Esophagus mucosa (tissue), 1 donor: ENCODE measurements at regions not wholly inside any gene's neighbourhood (a gene's known extent, or its start where the extent isn't known, plus 50 kb on each side); places are given as distances from the start of the nearest gene placed in this dataset.
"Not testable (repeated sequence)": the region's sequence is repeated elsewhere in the genome, so short reads cannot be mapped to it uniquely, and the experiment has no call there.

Experiments
- ATAC-seq: fragments of 200-7000 bp; cut with Tn5 transposase; one replicate; pipeline ENCODE4 v1.9.1; 2020
- donor health status: DM: yes; HTN: yes; CAD: no.

DNA sequence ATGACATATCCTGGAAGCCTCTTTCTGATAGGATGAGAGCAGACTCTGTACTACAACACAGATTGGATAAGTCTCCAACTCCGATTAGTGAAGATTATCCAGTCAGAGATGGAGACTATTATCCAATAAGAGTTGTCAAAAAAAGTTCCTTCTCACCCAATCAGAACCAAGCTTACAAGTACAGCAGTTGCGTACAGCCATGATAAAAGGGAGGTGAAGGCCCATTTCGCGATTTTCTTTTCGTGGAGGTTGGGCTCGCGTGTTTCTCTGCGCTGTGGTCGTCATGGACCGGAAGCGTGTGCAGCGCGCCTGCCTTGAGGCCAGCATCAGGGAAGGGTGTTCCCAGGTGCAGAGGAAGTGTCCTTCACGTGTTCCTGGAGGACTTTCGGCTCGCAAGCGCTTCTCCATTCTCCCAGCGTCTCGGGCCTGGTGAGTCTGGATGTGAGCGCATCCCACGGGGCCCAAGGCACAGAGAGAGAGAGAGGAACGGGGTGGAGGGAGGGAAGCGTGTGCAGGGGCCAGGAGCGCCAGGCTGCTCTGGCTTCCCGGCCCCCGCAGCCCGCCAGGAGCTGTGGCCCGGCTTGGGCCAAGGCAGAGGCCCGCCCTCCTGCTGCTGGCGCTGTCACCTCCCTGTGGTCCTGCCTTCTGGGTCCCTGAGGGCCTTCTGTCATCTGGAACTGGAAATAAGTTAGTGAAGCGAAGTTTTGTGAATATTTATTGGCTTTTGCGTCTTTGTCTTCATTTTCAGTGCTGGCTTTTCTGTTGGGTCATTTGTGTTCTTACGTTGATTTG is 53.9 kb downstream of the CDRT15L2 start:
- not testable (repeated sequence) for ATAC-seq

DNA sequence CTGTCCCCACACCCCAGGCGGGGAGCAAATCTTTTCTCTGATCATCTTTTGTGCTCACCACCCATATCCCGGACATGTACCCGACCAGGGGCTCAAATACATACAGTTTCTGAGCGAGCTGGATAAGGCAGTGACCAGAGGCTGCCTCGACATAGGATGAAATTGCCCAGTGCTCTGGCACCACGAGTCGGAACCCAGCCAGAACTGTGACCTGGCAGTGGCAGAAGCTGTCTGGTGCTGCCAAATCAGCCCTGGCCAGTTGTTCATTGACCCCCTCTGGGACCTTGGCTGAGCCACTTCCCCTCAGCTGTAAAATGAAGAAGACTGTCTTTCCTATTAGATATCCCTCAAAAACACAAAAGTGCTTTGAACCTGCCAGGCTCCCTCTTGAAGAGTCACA is 60.6 kb downstream of the CDRT15L2 start:
- ATAC-seq: not testable (repeated sequence)

DNA sequence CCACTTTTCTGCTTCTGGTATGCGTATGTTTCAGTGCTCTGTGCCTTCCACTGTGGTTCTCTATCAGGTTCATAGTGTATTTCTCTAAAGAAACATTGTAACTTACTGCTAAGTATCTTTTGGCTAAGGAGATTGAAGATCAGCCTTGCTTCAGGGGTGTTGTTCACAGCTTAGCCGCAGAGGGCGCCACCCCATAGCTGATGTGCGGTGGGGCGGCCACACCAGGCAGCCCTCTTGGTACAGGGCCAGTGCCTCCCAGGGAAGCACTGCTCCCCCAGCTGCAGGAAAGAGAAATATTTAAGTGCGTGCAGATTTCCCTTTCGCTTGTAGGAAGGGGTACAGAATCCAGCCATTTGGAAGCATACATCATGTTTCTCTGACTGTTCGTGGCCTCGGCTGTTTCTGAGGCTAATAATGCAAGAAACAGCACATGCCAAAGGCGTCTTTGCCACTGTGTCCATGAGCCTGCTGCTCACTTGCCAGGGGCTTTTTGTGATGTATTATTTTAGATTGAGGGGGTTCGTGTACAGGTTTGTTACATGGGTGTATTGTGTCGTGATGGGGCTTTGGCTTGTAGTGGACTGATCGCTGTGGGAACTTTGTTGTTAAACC is 67.2 kb downstream of the CDRT15L2 start:
- peak; percentile 82 for ATAC-seq

DNA sequence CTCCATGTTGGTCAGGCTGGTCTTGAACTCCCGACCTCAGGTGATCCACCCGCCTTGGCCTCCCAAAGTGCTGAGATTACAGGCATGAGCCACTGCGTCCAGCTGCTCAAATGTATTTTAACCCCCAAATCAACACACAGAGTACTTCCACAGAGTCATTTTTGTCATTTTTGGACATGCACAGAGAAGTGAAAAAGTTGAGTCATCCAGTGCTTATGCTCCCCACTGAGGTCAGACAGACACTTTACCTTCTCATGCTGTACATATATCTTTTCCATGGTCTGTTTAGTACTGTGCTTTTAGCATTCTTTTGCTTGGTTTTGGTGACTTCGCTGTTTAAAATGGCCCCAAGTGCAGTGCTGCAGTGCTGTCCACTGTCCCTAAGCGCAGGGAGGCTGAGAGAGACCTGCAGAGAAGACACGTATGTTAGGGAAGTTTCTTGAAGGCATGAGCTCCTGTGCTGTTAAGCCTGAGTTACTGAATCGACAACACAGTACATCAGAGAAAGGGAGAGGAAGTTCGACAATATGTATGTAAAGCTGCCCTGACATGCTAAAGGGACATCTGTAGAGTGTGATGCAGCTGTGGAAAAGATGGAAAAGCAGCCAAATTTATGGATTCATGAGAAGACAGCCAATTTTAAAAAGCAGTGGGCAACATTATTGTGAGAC is 69.7 kb downstream of the CDRT15L2 start:
- not testable (repeated sequence) for ATAC-seq

DNA sequence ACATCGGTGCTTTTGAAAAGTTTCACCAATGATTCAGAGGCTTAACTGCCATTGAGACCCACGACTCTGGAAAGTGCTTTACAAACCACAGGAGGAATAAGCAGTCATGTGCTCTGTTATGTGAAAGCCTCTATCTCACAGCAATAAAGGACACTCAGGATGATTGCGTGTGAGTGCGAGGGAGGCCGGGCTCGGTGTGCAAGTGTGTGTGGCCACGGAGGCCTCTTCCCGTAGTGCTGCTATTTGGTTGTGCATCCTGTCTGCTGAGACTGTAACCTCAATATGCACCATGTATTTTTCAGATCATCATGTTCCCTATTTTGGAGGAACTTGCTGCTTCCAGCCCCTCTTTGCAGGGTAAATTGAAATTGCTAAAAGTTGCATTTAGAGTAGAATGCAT is 71.5 kb downstream of the CDRT15L2 start:
- ATAC-seq: not testable (repeated sequence)

DNA sequence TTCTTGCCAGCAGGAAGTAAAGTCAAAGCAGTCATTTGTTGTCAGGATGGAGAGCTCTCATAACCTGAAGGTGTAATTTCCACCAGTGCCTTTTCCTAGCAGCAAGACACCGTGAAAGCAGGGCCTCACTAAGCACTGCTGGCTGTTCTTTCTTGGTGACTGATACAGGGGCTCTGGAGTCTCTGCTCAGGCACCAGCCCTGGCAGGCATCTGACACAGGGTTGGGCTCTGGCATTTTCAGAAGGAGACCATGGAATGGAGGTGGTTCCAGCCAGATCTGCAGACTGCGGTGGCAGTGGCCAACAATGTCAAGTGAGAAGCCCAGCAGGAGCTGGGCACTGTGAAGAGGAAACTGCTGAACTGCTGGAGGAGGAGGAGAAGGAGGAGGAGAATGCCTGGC is 72.2 kb downstream of the CDRT15L2 start:
- ATAC-seq: not testable (repeated sequence)

DNA sequence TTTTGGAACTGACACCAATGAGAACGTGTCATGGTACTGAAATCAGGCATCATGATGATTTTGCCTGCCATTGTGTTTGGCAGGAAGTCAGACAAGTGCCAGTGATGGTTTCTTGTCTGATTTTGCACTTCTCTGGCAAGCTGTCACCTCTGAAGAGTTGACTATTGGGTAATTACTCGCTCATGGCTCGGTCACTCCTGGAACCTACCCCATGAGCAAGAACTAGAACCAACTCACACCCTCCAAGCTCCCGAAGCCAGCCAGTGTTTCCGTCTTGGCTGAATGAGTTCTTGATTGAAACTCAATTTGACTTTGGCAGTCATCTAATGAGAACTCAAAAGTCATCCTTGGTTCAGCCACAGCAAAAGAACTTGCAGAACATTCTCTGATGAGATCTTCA is 73.9 kb downstream of the CDRT15L2 start:
- ATAC-seq: not testable (repeated sequence)

DNA sequence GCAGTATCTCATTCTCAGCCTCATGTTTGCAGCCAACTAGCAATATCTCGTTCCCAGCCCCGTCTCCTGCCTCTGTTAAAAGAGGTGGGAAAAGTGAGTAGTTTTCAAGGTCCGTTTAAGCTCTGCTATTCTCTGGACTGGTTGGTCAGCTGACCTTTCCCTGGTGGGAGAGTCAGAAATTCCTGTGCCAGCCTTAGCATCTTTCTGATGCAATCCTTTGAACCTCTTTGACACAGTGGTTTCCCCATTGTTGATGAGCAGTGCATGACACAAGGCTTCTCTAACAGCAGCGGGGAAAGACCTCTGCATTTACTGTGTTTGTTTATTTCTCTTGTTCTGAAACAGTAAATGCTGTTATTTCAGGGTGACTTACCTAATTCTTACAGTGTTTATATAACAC is 74.6 kb downstream of the CDRT15L2 start:
- ATAC-seq: not testable (repeated sequence)

DNA sequence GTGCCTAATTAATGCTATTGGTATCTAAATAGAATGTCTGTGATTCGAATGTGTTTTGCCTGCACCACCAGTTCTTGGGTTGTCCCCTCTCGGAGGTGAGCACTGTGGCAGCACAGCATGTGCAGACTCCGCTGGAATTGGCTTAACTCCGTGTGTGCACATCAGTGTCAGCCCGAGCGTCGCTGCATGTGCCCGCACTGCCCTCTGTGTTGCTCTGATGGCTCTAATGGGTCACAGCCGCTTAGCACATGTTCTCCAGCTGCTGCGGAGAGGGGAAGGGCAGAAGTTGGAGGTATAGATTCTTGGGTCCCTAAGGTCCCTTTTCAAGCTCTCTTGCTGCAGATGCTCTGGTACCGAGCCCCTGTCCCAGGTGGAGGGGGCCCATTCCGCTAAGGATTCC is 75.1 kb downstream of the CDRT15L2 start:
- ATAC-seq: not testable (repeated sequence)

DNA sequence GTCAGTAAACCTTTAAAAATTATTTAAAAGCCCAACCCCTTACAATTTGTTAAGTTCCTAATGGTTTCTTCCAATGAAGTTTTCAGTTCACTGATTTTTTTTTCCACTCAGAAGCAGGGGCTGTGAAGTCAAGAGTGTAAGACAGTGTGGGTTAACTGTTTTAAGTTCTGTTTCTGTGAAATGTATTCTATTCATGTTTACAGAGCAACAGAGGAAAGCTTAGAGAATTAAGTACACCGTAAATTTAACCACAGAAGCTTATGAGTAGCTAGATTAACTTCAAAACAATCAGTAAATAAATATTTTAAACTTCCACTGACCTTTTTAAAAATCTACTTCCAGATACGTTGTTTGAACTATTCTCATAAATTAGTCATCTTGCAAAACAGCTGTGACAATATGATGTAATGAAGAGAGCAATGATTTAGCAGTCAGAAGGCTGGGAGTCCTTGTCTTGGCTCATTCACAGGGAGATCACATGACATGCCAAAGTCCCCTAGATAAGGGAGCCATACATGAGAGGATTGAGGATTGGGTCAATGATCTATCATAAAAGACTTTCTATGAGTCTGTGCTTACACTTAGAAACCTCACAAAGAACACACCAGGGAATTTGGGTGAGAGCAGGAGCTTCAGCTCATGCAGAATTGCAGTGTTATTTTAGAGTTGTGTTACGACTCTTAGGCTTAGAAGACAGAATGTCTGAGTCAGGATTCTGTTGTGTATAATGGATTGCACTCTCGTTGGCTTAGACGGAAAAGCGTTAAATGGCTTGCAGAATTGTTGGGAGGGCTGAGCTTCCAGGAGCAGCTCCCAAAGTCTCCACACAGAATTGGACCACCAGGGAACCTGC is 85.8 kb downstream of the CDRT15L2 start:
- ATAC-seq: not testable (repeated sequence)

DNA sequence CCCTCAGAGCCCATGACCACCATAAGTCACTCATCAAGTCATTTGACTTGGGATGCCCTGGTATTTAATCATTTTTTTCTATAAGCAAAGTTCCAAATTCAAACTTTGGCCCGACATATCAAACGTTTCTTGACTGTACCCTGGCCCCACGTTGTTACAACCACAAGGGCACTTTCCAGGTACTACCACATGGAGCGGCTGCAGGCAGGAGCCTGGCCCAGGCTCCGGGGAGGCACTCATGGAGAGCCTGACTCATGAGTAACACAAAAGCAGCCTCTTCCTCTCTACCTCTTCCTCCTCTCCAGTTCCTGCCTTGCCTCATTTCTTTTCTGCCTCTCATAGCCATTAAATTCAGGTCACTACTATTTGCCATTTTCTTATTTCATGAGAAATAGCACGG is 87.2 kb downstream of the CDRT15L2 start:
- ATAC-seq: peak; percentile 65

DNA sequence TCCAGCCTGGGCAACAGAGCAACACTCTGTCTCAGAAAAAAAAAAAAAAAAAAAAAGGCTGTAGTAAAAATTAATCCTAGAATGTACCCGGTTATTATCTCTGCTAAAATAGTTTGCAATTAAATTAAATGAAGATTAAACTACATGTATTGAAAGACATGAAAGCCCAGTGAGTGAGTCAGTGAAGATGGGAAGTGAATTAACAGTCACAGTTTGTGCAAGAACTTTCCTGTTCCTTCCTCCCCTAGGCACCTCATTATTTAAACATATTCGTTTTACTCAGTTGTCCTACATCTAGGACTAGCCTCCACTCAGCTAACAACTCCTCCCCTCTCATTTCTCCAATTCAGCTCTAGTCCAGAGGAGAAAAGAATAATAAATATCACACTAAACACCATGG is 88.2 kb downstream of the CDRT15L2 start:
- ATAC-seq: not testable (repeated sequence)

DNA sequence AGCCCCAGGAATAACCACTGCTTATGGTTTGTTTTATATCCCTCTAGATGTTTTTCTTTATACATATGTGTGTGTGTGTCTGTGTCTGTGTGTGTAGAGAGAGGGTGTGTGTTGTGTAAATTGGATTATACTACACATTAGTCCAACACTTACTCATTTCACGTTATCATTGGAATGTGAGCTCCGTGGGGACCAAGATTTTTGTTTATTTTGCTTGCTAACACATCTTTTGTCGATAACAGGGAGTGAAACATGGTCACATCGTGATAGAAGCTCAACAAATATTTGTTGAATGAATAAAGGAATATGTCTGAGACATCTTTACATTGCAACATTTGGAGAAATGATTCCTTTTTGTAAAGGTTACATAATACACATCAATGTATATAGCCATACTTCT is 88.8 kb downstream of the CDRT15L2 start:
- ATAC-seq: not testable (repeated sequence)

DNA sequence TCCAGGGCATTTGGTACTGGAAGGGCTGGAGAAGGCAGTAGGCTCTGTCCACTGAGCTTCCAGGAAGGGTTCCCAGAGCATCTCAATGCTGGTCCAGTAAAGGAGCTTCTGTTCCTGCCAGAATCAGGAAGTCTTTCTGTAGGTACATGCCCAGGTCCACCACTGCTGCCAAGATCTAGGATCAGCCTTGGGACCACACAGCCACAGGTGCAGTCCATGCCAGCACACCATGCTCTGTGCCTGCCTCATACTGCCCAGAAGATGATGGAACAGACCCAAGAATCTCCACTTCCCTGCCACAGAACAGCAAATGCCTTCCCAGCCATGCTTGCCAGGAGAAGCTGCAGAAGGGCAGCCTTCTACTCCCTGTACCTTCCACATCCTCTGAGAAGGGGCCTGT is 89.3 kb downstream of the CDRT15L2 start:
- peak; percentile 20 for ATAC-seq

DNA sequence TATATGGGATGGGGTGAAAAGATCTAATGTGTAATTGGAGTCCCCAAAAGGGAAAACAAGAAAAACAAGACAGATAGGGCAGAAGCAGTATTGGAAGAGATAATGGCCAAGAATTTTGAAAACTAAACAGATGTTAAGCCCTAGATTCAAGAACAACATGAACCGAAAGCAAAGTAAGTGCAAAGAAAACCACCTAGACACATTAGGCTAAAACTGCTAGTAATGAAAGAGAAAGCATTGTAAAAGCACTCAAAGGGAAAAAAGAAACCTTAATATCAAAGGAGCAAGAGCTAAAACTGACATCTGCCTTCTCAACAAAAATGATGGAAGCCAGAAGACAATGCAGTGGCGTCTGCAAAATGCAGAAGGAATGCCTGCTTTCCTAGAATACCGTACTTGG is 91.0 kb downstream of the CDRT15L2 start:
- ATAC-seq: not testable (repeated sequence)

DNA sequence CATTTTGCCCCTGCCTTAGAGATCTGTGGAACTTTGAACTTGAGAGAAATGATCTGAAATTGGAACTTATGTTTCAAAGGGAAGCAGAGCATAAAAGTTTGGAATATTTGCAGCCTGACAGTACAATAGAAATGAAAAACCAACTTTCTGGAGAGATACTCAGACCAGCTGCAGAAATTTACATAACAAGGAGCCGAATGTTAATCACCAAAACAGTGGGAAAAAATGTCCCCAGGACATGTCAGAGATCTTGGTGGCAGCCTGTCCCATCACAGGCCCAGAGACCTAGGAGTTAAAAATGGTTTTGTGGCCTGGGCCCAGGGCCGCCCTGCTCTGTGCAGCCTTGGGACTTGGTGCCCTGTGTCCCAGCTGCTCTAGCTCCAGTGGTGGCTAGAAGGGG is 94.8 kb downstream of the CDRT15L2 start:
- not testable (repeated sequence) for ATAC-seq

DNA sequence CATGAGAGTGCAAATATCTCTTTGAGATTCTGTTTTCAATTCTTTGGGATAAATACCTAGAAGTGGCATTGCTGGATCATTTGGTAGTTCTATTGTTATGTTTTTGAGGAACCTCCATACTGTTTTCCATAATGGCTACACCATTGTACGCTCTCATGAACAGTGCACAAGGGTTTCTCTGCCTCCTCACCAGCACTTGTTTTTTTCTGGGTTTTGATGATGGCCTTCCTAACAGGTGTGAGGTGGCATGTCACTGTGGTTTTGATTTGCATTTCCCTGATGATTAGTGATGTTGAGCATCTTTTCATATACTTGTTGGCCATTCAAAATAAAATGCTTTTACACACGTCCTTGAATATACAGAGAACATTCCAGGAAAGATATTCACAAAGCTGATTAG is 96.2 kb downstream of the CDRT15L2 start:
- ATAC-seq: peak; percentile 18

DNA sequence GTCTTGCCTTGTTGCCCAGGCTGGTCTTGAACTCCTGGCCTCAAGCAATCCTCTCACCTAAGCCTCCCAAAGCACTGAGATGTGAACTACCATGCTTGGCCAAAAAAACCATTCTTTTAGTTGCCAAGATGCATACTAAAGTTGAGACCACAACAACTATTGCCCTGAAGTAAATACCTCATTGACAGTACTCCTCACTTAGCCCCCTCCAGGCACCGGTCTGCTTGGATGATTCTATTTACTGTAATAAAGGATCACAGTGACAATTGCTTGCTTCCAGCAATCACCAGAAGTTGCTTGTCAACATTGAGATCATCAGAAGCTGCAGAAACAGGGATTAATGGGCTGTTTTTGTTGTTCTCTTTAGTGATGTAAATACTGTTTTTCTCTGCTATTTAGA is 97.1 kb downstream of the CDRT15L2 start:
- ATAC-seq: not testable (repeated sequence)

DNA sequence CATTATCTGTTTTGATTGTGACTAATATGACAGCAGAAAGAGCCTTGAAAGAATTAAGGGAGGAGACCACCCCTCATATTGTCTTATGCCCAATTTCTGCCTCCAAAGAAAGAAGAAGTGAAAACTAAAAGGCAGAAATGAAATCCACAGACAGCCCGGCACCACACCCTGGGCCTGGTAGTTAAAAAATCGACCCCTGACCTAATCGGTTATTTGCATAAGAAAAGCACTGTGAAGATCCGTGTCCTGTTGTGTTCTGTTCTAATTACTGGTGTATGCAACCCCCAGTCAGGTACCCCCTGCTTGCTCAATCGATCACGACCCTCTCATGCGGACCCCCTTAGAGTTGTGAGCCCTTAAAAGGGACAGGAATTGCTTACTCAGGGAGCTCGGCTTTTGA is 97.9 kb downstream of the CDRT15L2 start:
- ATAC-seq: not testable (repeated sequence)

DNA sequence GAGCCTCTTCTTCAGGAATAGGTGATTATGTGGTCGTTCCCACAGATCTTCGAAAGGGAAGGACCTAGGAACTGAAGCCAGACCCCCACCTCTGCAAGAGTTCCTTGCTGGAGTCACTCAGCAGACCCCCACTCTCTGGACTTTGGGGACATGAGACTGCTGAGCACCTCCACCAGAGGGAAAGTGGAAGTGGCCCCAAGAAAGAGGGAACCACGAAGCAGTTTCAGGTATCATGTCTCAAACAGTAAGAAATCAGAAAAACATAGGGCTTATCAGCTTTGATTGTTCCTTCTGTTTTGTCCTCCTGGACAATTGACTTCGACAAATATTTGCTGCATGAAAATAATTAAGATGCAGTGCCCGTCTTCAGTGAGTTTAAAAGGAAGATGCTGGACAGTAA is 98.9 kb downstream of the CDRT15L2 start:
- ATAC-seq: not testable (repeated sequence)

DNA sequence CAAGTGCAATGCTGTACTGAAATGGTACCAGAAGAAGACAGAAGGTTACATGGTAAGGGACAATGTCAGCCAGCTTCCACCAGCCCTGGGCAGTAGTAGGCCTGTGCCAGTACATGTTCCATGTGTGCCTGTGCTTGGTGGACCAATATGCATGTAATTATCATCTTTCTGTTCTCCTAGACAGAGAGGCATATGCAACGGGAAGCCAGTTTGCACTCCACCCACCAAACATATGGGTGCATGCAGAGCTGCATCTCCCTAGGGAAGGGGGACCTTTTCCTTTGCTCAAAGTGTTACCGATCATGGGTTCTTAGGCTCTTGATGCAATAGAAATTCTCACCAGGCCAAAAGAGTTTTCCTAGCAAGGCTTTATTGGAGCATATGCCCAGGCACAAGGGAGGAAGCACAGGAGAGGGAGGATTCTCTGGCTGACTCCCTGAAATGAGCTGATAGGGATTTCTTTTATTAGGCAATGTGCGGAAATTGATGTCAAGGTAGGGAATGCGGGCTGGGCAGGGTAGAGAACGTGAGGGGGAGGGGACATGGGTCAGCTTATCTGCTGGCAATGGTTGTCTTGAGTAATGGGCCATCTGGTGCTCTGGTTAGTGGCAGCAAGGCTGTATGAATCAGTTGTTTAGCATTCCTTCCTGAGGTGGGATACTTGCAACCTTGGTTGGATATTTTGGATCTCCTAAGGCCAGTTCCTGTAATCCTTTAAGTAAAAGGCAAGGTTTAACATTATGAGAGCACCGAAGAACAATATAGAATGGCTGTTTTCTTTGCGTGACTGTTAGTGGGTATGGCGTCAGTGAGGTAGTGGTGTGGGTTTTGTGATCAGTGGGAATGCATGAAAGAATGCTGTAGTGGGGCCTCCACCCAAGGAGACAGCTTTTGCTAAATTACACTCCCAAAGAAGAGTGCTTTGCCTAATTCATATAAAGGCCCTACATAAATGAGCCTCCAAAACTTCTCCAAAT is 102.5 kb downstream of the CDRT15L2 start:
- not testable (repeated sequence) for ATAC-seq
